HK-2 (cell line): ENCODE measurements at regions not wholly inside any gene's neighbourhood (a gene's known extent, or its start where the extent isn't known, plus 50 kb on each side); places are given as distances from the start of the nearest gene placed in this dataset.
A peak's percentile ranks its signal among the peaks of the same experiment; 100 is the strongest.

ENCODE experiments used
- DNase-seq: peaks from one replicate; pipeline ENCODE4 v3.0.0-alpha.2; 2018; ENCODE audit not compliant: unreplicated experiment

GRCh38 chr14:98103705-98104104 is 1168.3 kb downstream of the BCL11B start:
- no peak for DNase-seq

- no peak for DNase-seq
Observed at GRCh38 chr14:98109326-98109725, 1162.7 kb downstream of the BCL11B start.

GRCh38 chr14:98112194-98112780 is 1159.7 kb downstream of the BCL11B start:
- DNase-seq, result no peak

- no peak for DNase-seq
Observed at GRCh38 chr14:98114122-98114895, 1157.7 kb downstream of the BCL11B start.

- no peak for DNase-seq
Observed at GRCh38 chr14:98114946-98115345, 1157.1 kb downstream of the BCL11B start.

GRCh38 chr14:98118749-98119148 is 1153.2 kb downstream of the BCL11B start:
- no peak for DNase-seq

GRCh38 chr14:98119739-98120138 is 1152.3 kb downstream of the BCL11B start:
- DNase-seq, result no peak

GRCh38 chr14:98120831-98121464 is 1151.0 kb downstream of the BCL11B start:
- DNase-seq, result no peak

- no peak for DNase-seq
Observed at GRCh38 chr14:98122527-98122926, 1149.5 kb downstream of the BCL11B start.

- DNase-seq, result no peak
Observed at GRCh38 chr14:98130691-98131090, 1141.3 kb downstream of the BCL11B start.

GRCh38 chr14:98131406-98131805 is 1140.6 kb downstream of the BCL11B start:
- DNase-seq, result no peak

GRCh38 chr14:98133806-98134205 is 1138.2 kb downstream of the BCL11B start:
- DNase-seq, result no peak

- no peak for DNase-seq
Observed at GRCh38 chr14:98136012-98136789, 1135.8 kb downstream of the BCL11B start.

- DNase-seq, result no peak
Observed at GRCh38 chr14:98137131-98138025, 1134.6 kb downstream of the BCL11B start.

- peak; percentile 6 for DNase-seq
Observed at GRCh38 chr14:98138666-98139065, 1133.3 kb downstream of the BCL11B start.

- no peak for DNase-seq
Observed at GRCh38 chr14:98140862-98141530, 1131.0 kb downstream of the BCL11B start.

- no peak for DNase-seq
Observed at GRCh38 chr14:98143566-98143965, 1128.4 kb downstream of the BCL11B start.

GRCh38 chr14:98144964-98145363 is 1127.0 kb downstream of the BCL11B start:
- no peak for DNase-seq

GRCh38 chr14:98146416-98146815 is 1125.6 kb downstream of the BCL11B start:
- no peak for DNase-seq

- no peak for DNase-seq
Observed at GRCh38 chr14:98154254-98154653, 1117.7 kb downstream of the BCL11B start.

- no peak for DNase-seq
Observed at GRCh38 chr14:98156411-98156810, 1115.6 kb downstream of the BCL11B start.
